ENCODE measurements at regions not wholly inside any gene's neighbourhood (a gene's known extent, or its start where the extent isn't known, plus 50 kb on each side); places are given as distances from the start of the nearest gene placed in this dataset.

GRCh38 chr2:62430146-62430545 is 75.8 kb downstream of the TMEM17 start (continued):
- TF ChIP-seq ID3 (CRISPR knock-in tag; IDR thresholded peaks at IDR 0.05) (no peak), ID3 (tag; IDR thresholded peaks at IDR 0.05) (no peak), SIN3A (IDR thresholded peaks at IDR 0.05; ENCODE audit: borderline replicate concordance in 2 of 2, control insufficient read depth in 1 of 2, low read depth in 2 of 2, low read length in 2 of 2) (no peak), KLF1 (tag; IDR thresholded peaks at IDR 0.05) (no peak)

GRCh38 chr2:62427146-62427545 is 78.8 kb downstream of the TMEM17 start:
- in situ Hi-C loops (cut with MboI) (no loop called here), intact Hi-C loops (cut with micrococcal nuclease) (no loop called here)
- H2AFZ ChIP-seq (ENCODE audit: low read depth, low read length): no peak overlapping the region
- H3K4me3 ChIP-seq: no peak overlapping the region
- ChIA-PET CTCF (ENCODE audit: low intra/inter-chr PET ratio) (no interaction called here), POLR2A (no interaction called here)
- H3K79me2 ChIP-seq (ENCODE audit: control insufficient read depth, insufficient read depth, low read length): no peaks in the 10 kb centered on the region
- ATAC-seq: no peak
- H3K9me1 ChIP-seq (ENCODE audit: control insufficient read depth, insufficient read depth, low read length): no peaks in the 10 kb centered on the region
- no peak overlapping the region for H3K9ac ChIP-seq (ENCODE audit: insufficient read depth in 1 of 2, low read depth in 2 of 2, low read length in 2 of 2)
- BruUV-seq (replicated peaks): no TSS peak
- FAIRE-seq: no peak
- 47% methylated on average over 9 of the region's 9 CpGs for WGBS (ENCODE audit: insufficient coverage, low coverage, missing lambda C conversion rate)
- H4K20me1 ChIP-seq (replicated peaks; ENCODE audit: control insufficient read depth, insufficient read depth, low read length): no peaks in the 10 kb centered on the region
- no peaks in the 10 kb centered on the region for H3K36me3 ChIP-seq (ENCODE audit: control insufficient read depth, insufficient read depth, low read length)
- peaks cover 0 to 3% of the 10 kb centered on the region in 2 experiments; a peak in 1 of 5 replicates for H3K4me1 ChIP-seq (replicated peaks in 1 of 2; ENCODE audit: control insufficient read depth in 2 of 2, insufficient read depth in 2 of 2, low read length in 2 of 2)
- H3K4me2 ChIP-seq (ENCODE audit: insufficient read depth, low read length): no peak overlapping the region
- H3K27me3 ChIP-seq (ENCODE audit: control insufficient read depth in 2 of 2, insufficient read depth in 2 of 2, low read length in 2 of 2): 0 out of 5 replicates have a peak, but pooled peaks cover 0 to 8% of the 10 kb centered on the region in 2 experiments
- no peak overlapping the region for H3K27ac ChIP-seq (ENCODE audit: extremely low read depth, low read depth, low read length)
- no peak for DNase-seq (ENCODE audit: extremely low read depth in 1 of 4, low spot score in 3 of 4)
- no peaks in the 10 kb centered on the region for H3K9me3 ChIP-seq (replicated peaks; ENCODE audit: control insufficient read depth, insufficient read depth, low read depth, low read length)
- TF ChIP-seq LEF1 (IDR thresholded peaks at IDR 0.05): no peak
- no peak for TF ChIP-seq DACH1 (IDR thresholded peaks at IDR 0.05; ENCODE audit: partially characterized antibody)
- no peak for TF ChIP-seq ZNF707 (CRISPR knock-in tag; conservative IDR thresholded peaks at IDR 0.05)
- no peak for TF ChIP-seq KDM1A (IDR thresholded peaks at IDR 0.05)
- no peak for TF ChIP-seq BRD4 (IDR thresholded peaks at IDR 0.05)
- no peak for TF ChIP-seq ZC3H8 (IDR thresholded peaks at IDR 0.05)
- TF ChIP-seq FOXK1 (CRISPR knock-in tag; IDR thresholded peaks at IDR 0.05; ENCODE audit: borderline replicate concordance): no peak
- TF ChIP-seq ZBTB40 (IDR thresholded peaks at IDR 0.05): no peak
- TF ChIP-seq ZBTB40 (CRISPR knock-in tag; IDR thresholded peaks at IDR 0.05): no peak
- TF ChIP-seq MCM2 (IDR thresholded peaks at IDR 0.05; ENCODE audit: low read depth): no peak
- TF ChIP-seq KAT8 (IDR thresholded peaks at IDR 0.05; ENCODE audit: low read depth): no peak
